Activated T-cell treated with anti-CD3 and anti-CD28 coated beads, Interleukin-2, amount 50 U/mL, for 24 hours (primary cell): ENCODE measurements at regions not wholly inside any gene's neighbourhood (a gene's known extent, or its start where the extent isn't known, plus 50 kb on each side); places are given as distances from the start of the nearest gene placed in this dataset.

Experiments
- DNase-seq: peaks from one replicate; pipeline ENCODE4 v3.0.0-alpha.2; 2020
- H3K27ac Mint-ChIP-seq: 2 replicates; pipeline ENCODE4 v1.8.0; 2020; ENCODE audit warnings: mild to moderate bottlenecking, mixed read lengths
- H3K27me3 Mint-ChIP-seq: 2 replicates; pipeline ENCODE4 v1.8.0; 2020; ENCODE audit warnings: mixed read lengths
- H3K36me3 Mint-ChIP-seq: 2 replicates; pipeline ENCODE4 v1.8.0; 2020; ENCODE audit warnings: low read depth, mixed read lengths
- H3K4me1 Mint-ChIP-seq: 2 replicates; pipeline ENCODE4 v1.8.0; 2020; ENCODE audit warnings: low read depth, mixed read lengths
- H3K4me3 Mint-ChIP-seq: 2 replicates; pipeline ENCODE4 v1.8.0; 2020; ENCODE audit warnings: mild to moderate bottlenecking, moderate library complexity, mixed read lengths
- H3K9me3 Mint-ChIP-seq: 2 replicates; pipeline ENCODE4 v1.8.0; 2020; ENCODE audit warnings: mixed read lengths

GRCh38 chr20:36097337-36098151 lies 57.0 kb upstream of the EPB41L1 start:
- Mint-ChIP-seq H3K27me3 (peaks cover 16% of the 10 kb centered on the region), H3K27ac (no peak overlapping the region), H3K4me1 (peaks cover 18% of the 10 kb centered on the region), H3K9me3 (no peaks in the 10 kb centered on the region), H3K4me3 (no peak overlapping the region), H3K36me3 (no peaks in the 10 kb centered on the region)
- DNase-seq: no peak

- no peak for DNase-seq
- Mint-ChIP-seq H3K9me3 (no peaks in the 10 kb centered on the region), H3K27ac (no peak overlapping the region), H3K36me3 (no peaks in the 10 kb centered on the region), H3K4me3 (no peak overlapping the region), H3K4me1 (peaks cover 13% of the 10 kb centered on the region), H3K27me3 (peaks cover 10% of the 10 kb centered on the region)
Measured at GRCh38 chr20:36098364-36098763, 56.2 kb upstream of the EPB41L1 start.

- H3K27ac Mint-ChIP-seq: no peak overlapping the region
- H3K9me3 Mint-ChIP-seq: no peaks in the 10 kb centered on the region
- no peak for DNase-seq
- H3K4me1 Mint-ChIP-seq: peaks cover 9% of the 10 kb centered on the region
- H3K36me3 Mint-ChIP-seq: no peaks in the 10 kb centered on the region
- peaks cover 4% of the 10 kb centered on the region for H3K27me3 Mint-ChIP-seq
- H3K4me3 Mint-ChIP-seq: no peak overlapping the region
Measured at GRCh38 chr20:36099106-36099505, 55.4 kb upstream of the EPB41L1 start.

- Mint-ChIP-seq H3K4me3 (no peak overlapping the region), H3K36me3 (no peaks in the 10 kb centered on the region), H3K4me1 (peaks cover 5% of the 10 kb centered on the region), H3K9me3 (no peaks in the 10 kb centered on the region), H3K27ac (no peak overlapping the region), H3K27me3 (no peaks in the 10 kb centered on the region)
- no peak for DNase-seq
Measured at GRCh38 chr20:36101192-36101591, 53.3 kb upstream of the EPB41L1 start.

DNA sequence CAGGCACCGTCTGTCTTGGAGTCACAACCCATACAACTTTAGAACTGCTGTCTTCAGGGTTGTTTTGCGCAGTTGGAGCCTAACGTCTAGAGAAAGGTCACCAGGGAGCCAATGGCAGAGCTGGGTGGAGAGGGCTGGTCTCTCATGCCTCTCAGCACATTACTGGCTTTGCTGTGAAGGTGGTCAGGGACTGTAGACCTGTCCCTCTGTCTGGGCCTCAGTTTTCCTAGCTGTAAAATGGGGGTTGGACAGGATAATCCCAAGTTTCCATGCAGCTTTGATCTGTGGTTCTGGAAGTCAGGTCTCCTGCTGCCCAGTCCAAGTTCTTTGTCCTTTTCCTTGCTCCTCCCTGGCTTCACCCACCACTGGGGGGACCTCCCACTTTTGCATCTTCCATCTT lies 52.2 kb upstream of the EPB41L1 start:
- peaks cover 2% of the 10 kb centered on the region for H3K4me1 Mint-ChIP-seq
- H3K27me3 Mint-ChIP-seq: no peaks in the 10 kb centered on the region
- no peaks in the 10 kb centered on the region for H3K36me3 Mint-ChIP-seq
- H3K4me3 Mint-ChIP-seq: no peak overlapping the region
- DNase-seq: no peak
- no peaks in the 10 kb centered on the region for H3K9me3 Mint-ChIP-seq
- H3K27ac Mint-ChIP-seq: no peak overlapping the region

- no peak for DNase-seq
- H3K4me3 Mint-ChIP-seq: no peak overlapping the region
- H3K4me1 Mint-ChIP-seq: peaks cover 2% of the 10 kb centered on the region
- no peaks in the 10 kb centered on the region for H3K36me3 Mint-ChIP-seq
- H3K9me3 Mint-ChIP-seq: no peaks in the 10 kb centered on the region
- no peak overlapping the region for H3K27ac Mint-ChIP-seq
- no peaks in the 10 kb centered on the region for H3K27me3 Mint-ChIP-seq
Measured at GRCh38 chr20:36102809-36103596, 51.5 kb upstream of the EPB41L1 start.

DNA sequence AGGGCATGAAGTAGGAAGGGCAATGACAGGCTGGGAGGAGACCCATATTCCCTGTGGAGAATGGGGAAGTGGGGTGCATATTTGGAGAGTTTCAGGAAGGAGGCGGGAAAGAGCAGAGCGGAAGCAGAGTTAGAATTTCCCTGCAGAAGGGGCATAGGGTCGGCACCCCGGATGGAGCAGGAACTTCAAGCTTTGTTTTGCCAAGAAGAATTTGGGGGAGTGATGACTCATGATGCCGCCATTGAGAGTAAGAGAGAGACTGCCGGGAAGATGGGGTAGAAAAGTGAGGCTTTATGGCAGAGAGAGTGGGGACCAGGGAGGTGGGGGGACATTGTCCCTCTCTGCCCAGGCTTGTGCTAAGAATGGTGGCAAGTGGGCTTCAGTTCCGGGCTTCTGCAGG lies 50.3 kb upstream of the EPB41L1 start:
- Mint-ChIP-seq H3K36me3 (no peaks in the 10 kb centered on the region), H3K4me1 (no peaks in the 10 kb centered on the region), H3K9me3 (no peaks in the 10 kb centered on the region), H3K4me3 (no peak overlapping the region), H3K27ac (no peak overlapping the region), H3K27me3 (no peaks in the 10 kb centered on the region)
- no peak for DNase-seq
